Activated T-helper 1 cell treated with Interleukin-2 at 50 U/mL for 16 hours (primary cell): ENCODE measurements at regions not wholly inside any gene's neighbourhood (a gene's known extent, or its start where the extent isn't known, plus 50 kb on each side); places are given as distances from the start of the nearest gene placed in this dataset.

ENCODE experiments used
- DNase-seq: peaks from one replicate; pipeline ENCODE4 v3.0.0-alpha.2; 2020; ENCODE audit warnings: low read depth

DNA sequence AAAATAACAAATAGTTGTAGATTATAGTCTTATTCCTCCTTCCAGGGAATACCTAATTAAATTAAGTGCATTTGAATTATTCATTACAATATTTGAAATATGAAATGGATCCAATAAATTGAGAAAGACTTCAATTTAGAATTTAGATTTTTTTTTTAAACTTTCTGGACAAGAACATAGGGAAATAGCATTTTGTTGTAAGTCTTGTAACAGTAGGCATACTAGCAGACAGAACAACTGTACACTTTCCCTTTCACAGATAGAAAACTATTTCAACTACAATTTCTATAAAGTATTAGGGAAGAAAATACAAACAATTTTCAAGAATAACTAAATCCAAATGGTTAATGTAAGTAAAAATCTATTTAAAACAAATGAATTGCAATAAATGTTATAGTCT lies 577.5 kb downstream of the USP25 start:
- DNase-seq: no peak

DNA sequence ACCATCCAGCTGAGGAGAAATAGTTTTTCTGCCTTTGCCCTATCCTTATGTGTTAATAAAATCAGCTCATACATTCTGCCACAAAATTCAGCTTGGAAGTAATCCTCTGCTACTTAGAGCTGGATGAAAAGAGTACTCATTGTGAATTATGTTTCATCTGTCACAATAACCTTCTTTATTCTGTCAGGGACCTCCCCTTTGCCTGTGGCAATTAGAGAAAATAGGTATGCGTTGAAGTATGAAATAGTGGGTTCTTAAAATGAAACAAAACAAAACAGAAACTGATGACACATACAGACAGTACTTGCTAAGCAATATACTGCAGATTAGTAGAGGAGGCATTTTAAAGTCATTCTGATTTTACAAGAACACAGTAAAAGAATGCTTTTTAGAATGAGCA lies 578.5 kb downstream of the USP25 start:
- DNase-seq: no peak

- no peak for DNase-seq
Observed at GRCh38 chr21:16309250-16309971, 579.6 kb downstream of the USP25 start.

GRCh38 chr21:16310176-16310575 lies 580.4 kb downstream of the USP25 start:
- no peak for DNase-seq

GRCh38 chr21:16311229-16311628 lies 581.4 kb downstream of the USP25 start:
- no peak for DNase-seq

DNA sequence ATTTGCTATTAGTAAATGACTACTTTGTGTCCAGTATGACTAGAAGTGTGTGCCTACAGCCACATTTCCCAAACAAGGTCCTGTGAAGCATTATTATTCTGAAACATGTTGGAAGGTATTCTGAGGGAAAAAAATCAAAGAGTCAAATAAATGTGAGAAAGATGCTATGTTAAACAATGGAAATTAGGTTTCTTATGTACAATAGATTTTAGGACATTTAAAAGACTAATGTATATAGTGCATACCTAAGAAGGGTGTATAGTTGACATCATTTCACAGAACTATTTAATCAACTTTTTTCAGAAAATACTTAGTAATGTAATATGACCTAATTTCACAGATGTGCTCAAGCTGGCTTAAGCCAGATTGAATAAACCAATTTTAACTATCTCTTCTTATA lies 582.5 kb downstream of the USP25 start:
- no peak for DNase-seq

- no peak for DNase-seq
Observed at GRCh38 chr21:16315223-16315622, 585.4 kb downstream of the USP25 start.

- no peak for DNase-seq
Observed at GRCh38 chr21:16318651-16319300, 589.0 kb downstream of the USP25 start.

DNA sequence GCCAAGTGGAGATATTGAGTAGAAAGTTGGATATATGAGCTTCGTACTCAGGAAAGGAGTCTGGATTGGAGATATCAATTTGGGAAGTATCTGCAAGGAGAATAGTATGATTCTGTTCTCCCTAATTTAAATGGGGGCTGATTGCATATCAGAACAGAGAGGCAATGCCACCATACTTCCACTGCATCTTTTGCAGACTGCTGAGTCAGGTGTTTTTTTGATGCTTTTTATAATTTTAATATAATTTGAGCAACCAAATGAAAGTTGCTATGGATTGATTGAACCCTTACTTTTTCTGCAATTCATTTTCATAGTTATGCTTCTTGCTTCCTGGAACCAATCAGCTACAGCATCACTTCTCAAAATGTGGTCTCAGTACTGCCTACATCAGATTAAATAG lies 590.3 kb downstream of the USP25 start:
- DNase-seq: no peak

- DNase-seq: no peak
Observed at GRCh38 chr21:16322454-16322853, 592.7 kb downstream of the USP25 start.

DNA sequence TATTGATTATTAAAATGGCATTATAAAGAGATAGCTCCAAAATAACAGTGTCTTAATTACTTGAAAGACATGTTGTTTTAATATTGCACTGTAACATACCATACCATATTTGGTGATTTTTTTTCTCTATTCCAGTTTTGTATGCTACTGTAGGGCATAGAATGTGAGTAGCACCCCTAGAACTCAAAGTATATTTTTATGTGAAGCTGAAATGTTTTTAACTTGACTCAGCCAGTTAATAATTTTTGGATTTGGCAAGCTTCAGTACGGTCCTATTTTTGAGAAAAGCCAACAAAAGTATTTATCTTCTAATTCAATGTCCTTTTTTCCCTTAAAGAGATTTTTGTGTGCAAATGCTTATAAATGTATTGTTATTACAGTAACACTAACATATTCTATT lies 593.8 kb downstream of the USP25 start:
- DNase-seq: no peak

DNA sequence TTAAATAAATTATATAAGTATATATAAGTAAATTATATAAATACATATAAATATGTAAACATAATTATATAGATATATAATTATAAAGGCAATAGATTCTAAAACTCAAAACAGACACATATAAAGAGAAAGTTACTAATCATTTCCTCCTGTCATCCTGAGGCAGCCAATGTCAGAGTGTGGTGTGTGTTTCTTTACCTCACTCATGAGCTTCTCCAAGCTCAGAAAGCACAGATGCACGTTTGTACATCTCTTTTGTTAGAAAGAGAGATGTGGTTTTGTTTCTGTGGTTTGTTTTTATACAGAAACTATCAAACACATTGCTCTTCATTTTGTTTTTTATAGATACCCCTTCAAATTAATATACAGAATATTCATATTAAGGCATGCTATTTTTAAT lies 594.8 kb downstream of the USP25 start:
- DNase-seq: no peak

- no peak for DNase-seq
Observed at GRCh38 chr21:16330082-16330907, 600.5 kb downstream of the USP25 start.

DNA sequence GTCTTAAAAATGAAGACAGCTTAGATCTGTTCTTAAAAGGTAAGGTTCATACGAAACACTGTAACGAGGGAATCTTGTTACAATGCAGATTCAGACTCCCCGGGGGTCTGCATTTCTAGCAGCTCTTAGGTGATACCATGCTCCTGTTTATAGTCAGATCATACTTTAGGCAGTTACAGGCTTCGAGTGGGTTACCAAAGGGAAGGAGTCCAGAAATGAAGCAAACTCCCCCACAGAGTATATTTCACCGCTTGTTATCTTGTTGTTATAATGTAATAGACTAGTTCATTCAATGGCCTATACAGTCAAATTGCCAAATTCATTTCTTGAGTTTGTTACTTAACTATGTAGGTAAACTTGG lies 601.1 kb downstream of the USP25 start:
- no peak for DNase-seq

- DNase-seq: no peak
Observed at GRCh38 chr21:16337266-16337665, 607.5 kb downstream of the USP25 start.

DNA sequence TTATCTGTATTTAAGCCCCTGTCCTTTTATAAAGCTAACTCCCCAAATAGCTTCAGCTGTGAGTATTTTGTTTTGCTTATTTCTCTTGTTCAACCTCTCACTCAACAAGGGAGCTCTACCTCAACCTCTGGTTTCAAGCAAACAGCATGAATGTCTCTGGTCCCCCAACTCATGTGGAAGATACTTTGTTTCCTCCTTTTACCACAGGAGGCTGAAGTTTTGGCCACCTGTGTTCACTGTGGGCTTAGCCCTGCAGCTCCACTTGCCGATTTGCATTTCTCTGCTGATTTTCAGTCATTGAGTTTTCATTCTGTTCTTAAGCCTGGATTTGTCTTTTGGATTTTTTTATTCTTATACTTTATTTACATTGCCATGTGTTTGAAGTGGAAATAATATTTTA lies 613.1 kb downstream of the USP25 start:
- no peak for DNase-seq

DNA sequence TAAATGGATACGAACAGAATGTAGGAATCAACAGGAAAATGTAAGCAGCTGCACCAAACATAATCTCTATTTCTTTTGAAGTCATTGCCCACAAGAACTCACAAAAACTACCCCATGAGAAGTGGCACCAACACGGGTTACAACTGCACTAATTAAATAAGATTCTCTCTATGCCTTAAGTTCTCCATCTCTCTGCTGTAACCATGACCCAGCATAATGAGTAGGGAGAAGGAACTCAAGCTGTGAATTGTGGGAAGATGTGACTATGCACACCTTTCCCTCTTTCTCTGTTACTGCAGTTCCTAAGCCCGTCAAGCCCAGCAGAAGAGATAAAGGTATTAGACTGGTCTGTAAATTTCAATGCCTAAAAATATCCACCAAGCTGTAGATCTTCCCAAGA lies 614.0 kb downstream of the USP25 start:
- DNase-seq: no peak

DNA sequence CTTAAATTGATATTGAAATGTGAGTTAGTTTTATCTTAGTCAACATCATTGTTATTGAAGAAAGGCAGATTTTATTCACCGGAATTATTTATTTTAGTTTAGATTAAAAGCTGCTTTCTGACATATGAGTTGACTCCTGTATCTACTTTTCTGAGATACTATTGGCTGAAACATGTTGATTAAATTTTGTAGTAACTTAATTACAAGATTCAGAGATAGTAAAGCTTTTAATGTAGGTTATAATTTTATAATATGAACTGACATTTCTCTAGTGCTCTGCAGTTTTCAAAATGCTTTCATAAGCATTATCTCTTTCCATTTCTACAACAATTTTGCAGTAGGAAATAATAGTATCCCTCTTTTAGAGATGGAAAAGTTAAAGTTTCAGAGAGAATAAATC lies 616.0 kb downstream of the USP25 start:
- no peak for DNase-seq

DNA sequence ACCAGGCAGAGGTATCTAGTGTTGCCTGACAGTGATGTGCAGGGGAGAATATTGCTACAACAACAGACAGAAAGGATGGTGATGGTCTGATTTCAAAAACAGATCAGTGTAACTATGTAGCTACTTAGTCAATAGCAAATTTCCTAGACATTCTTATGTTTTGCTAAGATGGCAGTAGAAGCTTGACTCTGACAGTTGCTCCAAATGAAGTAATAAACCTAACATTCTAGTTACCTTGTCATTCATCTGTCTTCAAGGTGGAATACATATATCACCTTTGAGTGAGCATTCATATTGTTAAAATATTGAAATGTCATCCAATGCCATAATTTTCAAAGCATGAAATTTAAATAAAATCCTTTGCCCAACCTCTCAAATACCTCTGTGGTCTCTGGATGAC lies 617.4 kb downstream of the USP25 start:
- no peak for DNase-seq

DNA sequence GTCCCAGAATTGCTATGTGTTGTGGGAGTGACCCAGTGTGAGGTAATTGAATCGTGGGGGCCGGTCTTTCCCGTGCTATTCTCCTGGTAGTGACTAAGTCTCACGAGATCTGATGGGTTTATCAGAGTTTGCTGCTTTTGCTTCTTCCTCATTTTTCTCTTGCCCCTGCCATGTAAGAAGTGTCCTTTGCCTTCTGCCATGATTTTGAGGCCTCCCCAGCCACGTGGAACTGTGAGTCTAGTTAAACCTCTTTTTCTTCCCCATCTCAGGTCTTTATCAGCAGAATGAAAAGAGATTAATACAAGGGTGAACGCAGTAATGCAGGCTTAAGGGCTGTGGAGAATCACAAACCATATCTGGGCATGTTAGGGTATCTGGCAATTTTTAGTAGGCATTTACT lies 624.0 kb downstream of the USP25 start:
- DNase-seq: no peak

- no peak for DNase-seq
Observed at GRCh38 chr21:16357994-16358393, 628.2 kb downstream of the USP25 start.

DNA sequence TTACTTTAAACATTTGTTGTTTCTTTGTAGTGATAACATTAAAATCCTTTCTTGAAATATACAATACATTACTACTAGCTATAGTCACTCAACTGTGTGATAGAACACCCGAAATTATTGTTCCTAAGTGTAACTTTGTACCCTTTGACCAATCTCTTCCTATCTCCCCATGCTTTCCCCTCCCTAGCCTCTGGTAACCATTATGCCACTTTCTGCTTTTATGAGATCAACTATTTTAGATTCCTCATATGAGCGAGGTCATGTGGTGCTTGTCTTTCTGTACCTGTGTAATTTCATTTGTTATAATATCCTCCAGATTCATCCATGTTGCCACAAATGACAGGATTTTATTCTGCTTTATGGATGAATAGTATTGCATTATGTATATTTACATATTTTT lies 629.0 kb downstream of the USP25 start:
- no peak for DNase-seq

DNA sequence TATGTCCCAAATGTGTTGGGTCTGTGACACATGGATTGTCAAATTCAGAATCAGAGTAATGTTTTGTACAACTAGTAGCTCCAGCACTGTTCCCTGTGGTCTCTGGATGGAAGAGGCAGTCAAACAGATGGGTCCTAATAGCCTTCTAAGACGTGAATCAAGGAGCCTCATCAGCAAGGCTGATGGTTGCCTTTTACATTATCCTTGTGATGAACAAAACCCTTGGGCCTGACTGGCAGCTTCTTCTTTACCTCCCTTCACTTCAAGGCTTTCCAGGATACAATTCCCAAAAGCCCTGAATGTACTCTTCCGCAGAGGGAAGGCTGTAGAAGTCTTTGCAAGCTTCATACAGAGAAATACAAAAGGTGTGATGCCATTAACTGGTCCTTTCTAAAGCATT lies 633.3 kb downstream of the USP25 start:
- DNase-seq: no peak
